B cell (primary cell): ENCODE measurements at regions not wholly inside any gene's neighbourhood (a gene's known extent, or its start where the extent isn't known, plus 50 kb on each side); places are given as distances from the start of the nearest gene placed in this dataset.

Experiments
- ATAC-seq: fragments of 200-7000 bp; cut with Tn5 transposase; one replicate; pipeline ENCODE4 v1.10.0; 2021; ENCODE audit warnings: low read depth, mild to moderate bottlenecking, moderate number of reproducible peaks, moderate library complexity
- CTCF ChIA-PET: fragments of 350-600 bp; sonication (Branson Sonifier 250); formaldehyde crosslinking; loops from one replicate; lab custom pipeline; 2021; ENCODE audit warnings: antibody characterized with exemption, inconsistent platforms; lab: Charles Lee
- POLR2A ChIA-PET: fragments of 350-600 bp; sonication (Branson Sonifier 250); formaldehyde crosslinking; loops from one replicate; lab custom pipeline; 2021; ENCODE audit warnings: antibody characterized with exemption; lab: Charles Lee
- DNase-seq: peaks from one replicate; pipeline ENCODE4 v3.0.0; 2013
- H2AFZ ChIP-seq: 2 replicates; pipeline ENCODE4 v1.6.1; 2012; ENCODE audit warnings: mild to moderate bottlenecking, low read depth, low read length; ENCODE audit not compliant: insufficient read depth, poor library complexity, severe bottlenecking
- H3K27ac ChIP-seq, 2 donors: 1 replicate in 1 of 2; 2 replicates in 1 of 2; pipeline ENCODE4 v1.5.1; 2012 to 2013; ENCODE audit warnings: low read length in 2 of 2, mild to moderate bottlenecking in 2 of 2, moderate library complexity in 1 of 2
- H3K27me3 ChIP-seq, 4 experiments: fragments of 200-600 bp in 1 of 4; sonication (generic) in 1 of 4; replicated peaks in 1 of 4; 1 replicate in 2 of 4; 2 replicates in 2 of 4; pipeline versions ENCODE4 v1.6.1 to v1.7.0; 2013 to 2016; ENCODE audit warnings: low read length in 3 of 4, mild to moderate bottlenecking in 2 of 4, mixed read lengths in 1 of 4, moderate library complexity in 1 of 4; ENCODE audit not compliant: insufficient read depth in 4 of 4, control insufficient read depth in 3 of 4; ENCODE audit errors: control extremely low read depth in 1 of 4
- H3K36me3 ChIP-seq, 2 experiments: replicated peaks in 1 of 2; 1 replicate in 1 of 2; 2 replicates in 1 of 2; pipeline versions ENCODE4 v1.6.1 to v1.7.1; 2013; ENCODE audit warnings: low read length in 1 of 2; ENCODE audit not compliant: insufficient read depth in 2 of 2, control insufficient read depth in 1 of 2; ENCODE audit errors: control extremely low read depth in 1 of 2, extremely low read depth in 1 of 2
- H3K4me1 ChIP-seq, 2 donors: fragments of 200-600 bp in 1 of 2; sonication (generic) in 1 of 2; 1 replicate in 1 of 2; 2 replicates in 1 of 2; pipeline versions ENCODE4 v1.5.1 to v1.6.1; 2013 to 2017; ENCODE audit warnings: low read length in 2 of 2; ENCODE audit not compliant: control insufficient read depth in 2 of 2, insufficient read depth in 2 of 2
- H3K4me2 ChIP-seq: replicated peaks from 2 replicates; pipeline ENCODE3; 2012; ENCODE audit warnings: mild to moderate bottlenecking, low read depth, low read length; ENCODE audit not compliant: poor library complexity, severe bottlenecking
- H3K4me3 ChIP-seq, 5 experiments: fragments of 200-600 bp in 1 of 5; sonication (generic) in 1 of 5; 1 replicate in 3 of 5; 2 replicates in 2 of 5; pipeline versions ENCODE4 v1.5.1 to v1.7.0; 2011 to 2016; ENCODE audit warnings: low read length in 4 of 5, mild to moderate bottlenecking in 4 of 5, low read depth in 2 of 5, control low read depth in 1 of 5, moderate library complexity in 1 of 5; ENCODE audit not compliant: insufficient read depth in 1 of 5; ENCODE audit errors: control extremely low read depth in 1 of 5, extremely low read depth in 1 of 5
- H3K79me2 ChIP-seq: fragments of 200-600 bp; sonication (generic); one replicate; pipeline ENCODE4 v1.6.0; 2016; ENCODE audit warnings: low read length; ENCODE audit not compliant: control insufficient read depth, insufficient read depth
- H3K9ac ChIP-seq: fragments of 200-600 bp; sonication (generic); 2 replicates; pipeline ENCODE4 v1.6.1; 2017; ENCODE audit warnings: mild to moderate bottlenecking, low read length, moderate library complexity
- H3K9me3 ChIP-seq, 3 donors: one replicate each; pipeline versions ENCODE4 v1.6.1 to v1.7.1; 2013; ENCODE audit warnings: low read length in 2 of 3; ENCODE audit not compliant: control insufficient read depth in 2 of 3, insufficient read depth in 1 of 3; ENCODE audit errors: control extremely low read depth in 1 of 3
- H4K20me1 ChIP-seq: 2 replicates; pipeline ENCODE4 v1.6.0; 2012; ENCODE audit warnings: mild to moderate bottlenecking, low read length; ENCODE audit not compliant: insufficient read depth, control insufficient read depth, poor library complexity, severe bottlenecking
- H3K27ac Mint-ChIP-seq: one replicate; pipeline ENCODE4 v1.8.0; 2021; ENCODE audit warnings: mixed read lengths
- H3K27me3 Mint-ChIP-seq: one replicate; pipeline ENCODE4 v1.8.0; 2021; ENCODE audit warnings: mixed read lengths
- H3K4me1 Mint-ChIP-seq: one replicate; pipeline ENCODE4 v1.8.0; 2021; ENCODE audit warnings: mixed read lengths
- H3K4me3 Mint-ChIP-seq: one replicate; pipeline ENCODE4 v1.8.0; 2021; ENCODE audit warnings: mixed read lengths
- H3K9me3 Mint-ChIP-seq: one replicate; pipeline ENCODE4 v1.8.0; 2022; ENCODE audit warnings: mixed read lengths; ENCODE audit not compliant: insufficient read depth
- EZH2 ChIP-seq: IDR thresholded peaks from 2 replicates; pipeline ENCODE4 v1.6.1; 2012; ENCODE audit warnings: borderline replicate concordance, low read depth, mild to moderate bottlenecking, moderate library complexity, low read length; ENCODE audit not compliant: insufficient read depth, poor library complexity, severe bottlenecking
- WGBS: methylation state at CpG from one replicate; pipeline ENCODE4 v1.1.5; 2013; ENCODE audit warnings: missing lambda C conversion rate; ENCODE audit not compliant: insufficient coverage; 5-methylcytosine and 5-hydroxymethylcytosine counted together
- intact Hi-C: fragments of 100-400 bp; cut with micrococcal nuclease; formaldehyde crosslinking; loops from one replicate; pipeline ENCODE4 v1.10.0; 2022
- TF ChIP-seq, protein P1 (sequence below): fragments of 200-600 bp; IDR thresholded peaks from one replicate; pipeline ENCODE4 v1.8.0; 2022; ENCODE audit warnings: antibody characterized with exemption, mild to moderate bottlenecking

DNA sequence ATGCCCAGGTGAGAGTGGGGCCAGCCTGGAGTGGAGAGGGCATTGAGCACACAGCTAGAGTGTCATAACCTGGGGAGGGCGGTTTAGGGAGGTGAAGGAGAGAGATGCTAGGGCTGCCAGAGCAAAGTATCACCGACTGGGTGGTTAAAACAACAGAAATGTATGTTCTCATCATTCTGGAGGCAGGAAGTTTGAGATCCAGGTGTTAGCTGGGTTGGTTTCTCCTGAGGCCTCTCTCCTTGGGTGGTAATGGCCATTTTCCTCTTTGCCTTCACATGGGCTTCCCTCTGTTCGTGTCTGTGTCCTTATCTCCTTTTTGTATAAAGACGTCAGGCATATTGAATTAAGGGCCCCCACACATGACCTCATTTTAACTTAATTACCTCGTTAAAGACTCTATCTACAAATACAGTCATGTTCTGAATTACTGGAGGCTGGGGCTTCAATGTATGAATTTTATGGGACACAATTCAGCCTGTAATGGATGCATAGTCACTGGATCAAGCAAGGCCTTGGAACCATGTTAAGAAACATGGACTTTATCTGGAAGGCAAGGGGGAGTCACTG is 118.6 kb upstream of the IL12B start:
- ATAC-seq (no peak), DNase-seq (no peak)
- H3K4me2 ChIP-seq = no peak overlapping the region
- H3K9me3 ChIP-seq = no peaks in the 10 kb centered on the region
- POLR2A ChIA-PET = no interaction called here
- H3K9ac ChIP-seq = no peak overlapping the region
- H3K79me2 ChIP-seq = no peaks in the 10 kb centered on the region
- TF ChIP-seq EZH2 = no peak
- TF ChIP-seq, protein P1, sequence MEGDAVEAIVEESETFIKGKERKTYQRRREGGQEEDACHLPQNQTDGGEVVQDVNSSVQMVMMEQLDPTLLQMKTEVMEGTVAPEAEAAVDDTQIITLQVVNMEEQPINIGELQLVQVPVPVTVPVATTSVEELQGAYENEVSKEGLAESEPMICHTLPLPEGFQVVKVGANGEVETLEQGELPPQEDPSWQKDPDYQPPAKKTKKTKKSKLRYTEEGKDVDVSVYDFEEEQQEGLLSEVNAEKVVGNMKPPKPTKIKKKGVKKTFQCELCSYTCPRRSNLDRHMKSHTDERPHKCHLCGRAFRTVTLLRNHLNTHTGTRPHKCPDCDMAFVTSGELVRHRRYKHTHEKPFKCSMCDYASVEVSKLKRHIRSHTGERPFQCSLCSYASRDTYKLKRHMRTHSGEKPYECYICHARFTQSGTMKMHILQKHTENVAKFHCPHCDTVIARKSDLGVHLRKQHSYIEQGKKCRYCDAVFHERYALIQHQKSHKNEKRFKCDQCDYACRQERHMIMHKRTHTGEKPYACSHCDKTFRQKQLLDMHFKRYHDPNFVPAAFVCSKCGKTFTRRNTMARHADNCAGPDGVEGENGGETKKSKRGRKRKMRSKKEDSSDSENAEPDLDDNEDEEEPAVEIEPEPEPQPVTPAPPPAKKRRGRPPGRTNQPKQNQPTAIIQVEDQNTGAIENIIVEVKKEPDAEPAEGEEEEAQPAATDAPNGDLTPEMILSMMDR = no peak
- no peak overlapping the region for H3K27ac ChIP-seq
- no peaks in the 10 kb centered on the region for H3K27me3 ChIP-seq
- peaks cover 15% of the 10 kb centered on the region for H3K4me1 Mint-ChIP-seq
- no peak overlapping the region for H3K27ac Mint-ChIP-seq
- H3K4me1 ChIP-seq = peaks cover 9% of the 10 kb centered on the region in 2 donors
- no peak overlapping the region for H3K4me3 Mint-ChIP-seq
- no peaks in the 10 kb centered on the region for H3K27me3 Mint-ChIP-seq
- WGBS = 94% methylated on average over 2 of the region's 5 CpGs
- H3K36me3 ChIP-seq = no peaks in the 10 kb centered on the region
- no peak overlapping the region for H2AFZ ChIP-seq
- H3K4me3 ChIP-seq = no peak overlapping the region
- CTCF ChIA-PET = interaction anchor here (1.4 kb wide), 1 partner anchor 538 kb away, joined by 6 read pairs; no protein-coding TSS in a partner anchor
- intact Hi-C loops = no loop called here
- no peaks in the 10 kb centered on the region for H4K20me1 ChIP-seq
- H3K9me3 Mint-ChIP-seq = no peaks in the 10 kb centered on the region

GRCh38 chr5:159449925-159450324 is 119.6 kb upstream of the IL12B start:
- ChIA-PET POLR2A (no interaction called here), CTCF (interaction anchor here (1.2 kb wide), 1 partner anchor 10 kb away, joined by 4 read pairs; no protein-coding TSS in a partner anchor)
- DNase-seq (no peak), ATAC-seq (no peak)
- H3K4me2 ChIP-seq = no peak overlapping the region
- H3K79me2 ChIP-seq = no peaks in the 10 kb centered on the region
- intact Hi-C loops = no loop called here
- H3K27me3 ChIP-seq = no peaks in the 10 kb centered on the region
- peaks cover 9% of the 10 kb centered on the region in 2 donors for H3K4me1 ChIP-seq
- Mint-ChIP-seq H3K4me3 (no peak overlapping the region), H3K4me1 (peaks cover 13% of the 10 kb centered on the region), H3K9me3 (no peaks in the 10 kb centered on the region), H3K27me3 (no peaks in the 10 kb centered on the region), H3K27ac (no peak overlapping the region)
- no peak overlapping the region for H3K27ac ChIP-seq
- 93% methylated on average over 4 of the region's 7 CpGs for WGBS
- H3K9ac ChIP-seq = no peak overlapping the region
- H3K9me3 ChIP-seq = no peaks in the 10 kb centered on the region
- H4K20me1 ChIP-seq = no peaks in the 10 kb centered on the region
- no peaks in the 10 kb centered on the region for H3K36me3 ChIP-seq
- no peak overlapping the region for H3K4me3 ChIP-seq
- H2AFZ ChIP-seq = no peak overlapping the region
- TF ChIP-seq EZH2 = no peak
- TF ChIP-seq, protein P1 = no peak
